H54 (cell line): ENCODE measurements at regions not wholly inside any gene's neighbourhood (a gene's known extent, or its start where the extent isn't known, plus 50 kb on each side); places are given as distances from the start of the nearest gene placed in this dataset.

ENCODE experiments used
- DNase-seq: peaks from one replicate; pipeline ENCODE4 v3.0.0; 2011; ENCODE audit warnings: low spot score, mixed read lengths; ENCODE audit not compliant: insufficient read length
- FAIRE-seq: peaks from 3 replicates; lab custom pipeline; 2011; peaks lifted over from hg19 to GRCh38; lab: Jason Lieb, UNC
- POLR2A ChIP-seq: IDR thresholded peaks from 2 replicates; pipeline ENCODE4 v1.6.1; 2011; ENCODE audit warnings: low read depth, mild to moderate bottlenecking, low read length

DNA sequence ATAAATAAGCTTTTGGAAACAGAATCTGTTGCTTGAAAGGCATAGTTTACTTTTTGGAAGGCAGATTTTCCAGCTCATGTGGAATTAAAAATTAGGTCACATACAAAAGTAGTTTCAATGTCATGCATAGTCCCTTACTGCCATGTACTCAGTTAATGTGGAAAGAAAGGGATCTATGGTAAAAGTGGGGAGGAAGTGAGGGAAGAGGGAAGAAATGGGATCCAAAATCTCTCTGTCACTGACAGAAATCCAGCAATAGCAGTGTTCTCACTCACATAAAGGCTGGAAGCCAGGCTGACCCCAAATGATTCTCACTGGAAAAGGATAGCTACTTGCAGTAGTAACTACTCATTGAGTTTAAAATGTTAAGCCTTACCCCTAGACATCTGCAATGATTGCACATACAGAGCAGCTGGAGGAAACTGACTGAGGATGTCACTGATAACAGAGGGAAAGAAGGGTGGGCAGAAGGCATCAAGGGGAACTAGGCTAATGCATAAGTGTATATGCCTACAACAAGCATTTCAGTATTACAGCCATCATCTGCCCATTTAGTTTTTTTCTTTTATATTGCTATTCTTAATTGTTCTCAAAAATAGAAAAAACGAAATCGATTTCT, 445.6 kb downstream of the FAT4 start:
- no peak for FAIRE-seq
- DNase-seq = no peak
- TF ChIP-seq POLR2A = no peak

DNA sequence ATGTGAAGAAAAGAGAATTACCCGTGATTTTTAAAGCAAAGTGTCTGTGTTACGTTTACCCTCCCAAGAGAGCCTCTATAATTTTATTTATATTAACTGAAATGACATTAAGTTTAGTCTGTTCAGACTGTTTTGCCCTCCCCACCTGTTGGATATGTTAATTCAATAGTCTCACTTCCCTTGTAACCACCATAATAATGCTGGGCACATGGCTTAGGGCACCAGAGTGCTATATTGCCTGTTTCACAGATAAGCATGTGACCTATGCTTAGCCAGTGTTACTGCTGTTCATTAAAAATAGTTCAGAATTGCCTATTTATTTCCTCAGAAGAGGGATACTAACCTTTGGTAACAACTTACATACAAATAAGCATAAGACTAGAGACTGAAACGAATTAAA, 446.2 kb downstream of the FAT4 start:
- DNase-seq = no peak
- no peak for FAIRE-seq
- TF ChIP-seq POLR2A = no peak

DNA sequence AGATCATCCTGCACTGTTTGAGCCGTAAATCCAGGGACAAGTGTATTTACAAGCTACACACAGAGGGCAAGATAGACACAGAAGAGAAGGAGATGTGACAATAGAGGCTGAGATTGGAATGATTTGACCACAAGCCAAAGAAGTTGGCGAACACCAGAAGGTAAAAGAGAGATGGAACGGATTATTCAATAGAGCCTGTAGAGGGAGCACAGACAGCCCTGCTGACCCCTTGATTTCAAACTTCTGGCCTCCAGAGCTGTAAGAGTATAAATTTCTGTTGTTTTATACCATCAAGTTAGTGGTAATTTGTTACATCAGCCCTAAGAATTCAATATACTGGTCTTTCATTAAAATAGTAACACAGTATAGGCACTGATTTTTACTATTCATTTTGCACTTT, 447.8 kb downstream of the FAT4 start:
- DNase-seq = no peak

DNA sequence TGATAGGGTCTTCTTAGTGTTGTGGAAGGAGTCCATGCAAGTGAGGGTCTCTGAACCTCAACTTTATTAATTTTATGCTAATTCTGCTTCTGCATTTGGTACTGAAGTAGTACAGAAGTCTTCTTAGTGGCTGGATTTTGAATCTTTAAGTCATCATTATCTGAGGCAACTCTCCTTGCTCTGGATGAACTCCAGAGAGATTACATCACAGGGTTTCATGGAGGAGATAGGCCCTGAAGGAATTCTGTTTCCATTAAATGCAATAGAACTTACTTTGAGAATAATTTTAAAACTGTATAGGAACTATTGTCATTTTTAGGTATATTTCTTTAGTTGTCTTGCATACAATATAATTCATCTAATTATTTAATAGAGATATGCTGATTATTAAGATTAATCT, 451.2 kb downstream of the FAT4 start:
- FAIRE-seq (no peak), DNase-seq (no peak)

More for the DNA sequence above, 447.8 kb downstream of the FAT4 start:
- TF ChIP-seq POLR2A = no peak
- FAIRE-seq = no peak

DNA sequence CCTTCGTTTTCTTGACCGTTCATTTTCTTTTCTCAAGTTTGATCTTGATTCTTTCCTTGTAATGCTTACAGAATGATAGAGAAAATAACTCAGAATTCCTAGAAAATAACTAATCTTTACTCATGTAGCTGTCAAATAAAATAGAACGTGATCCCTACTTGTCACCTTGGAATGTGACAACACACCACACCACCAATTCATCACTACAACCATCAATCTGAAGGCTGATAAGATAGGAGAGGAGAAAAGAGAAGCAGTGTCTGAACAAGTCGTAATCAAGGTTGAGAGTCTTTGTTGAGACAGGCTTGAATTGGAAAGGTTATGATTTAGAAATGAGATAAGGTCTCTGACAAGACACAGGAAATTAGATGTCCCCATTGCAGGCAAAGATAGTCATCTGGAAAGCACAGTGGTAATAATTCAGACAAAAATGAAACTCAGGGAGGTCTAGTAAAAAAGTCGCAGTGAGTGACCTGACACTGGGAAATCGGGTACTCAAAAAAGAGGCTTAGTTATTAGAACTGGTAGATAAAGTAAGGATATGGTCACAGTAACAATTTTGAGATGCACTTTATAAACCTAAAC, 456.2 kb downstream of the FAT4 start:
- no peak for TF ChIP-seq POLR2A
- FAIRE-seq (no peak), DNase-seq (no peak)

More for the DNA sequence above, 451.2 kb downstream of the FAT4 start:
- no peak for TF ChIP-seq POLR2A

DNA sequence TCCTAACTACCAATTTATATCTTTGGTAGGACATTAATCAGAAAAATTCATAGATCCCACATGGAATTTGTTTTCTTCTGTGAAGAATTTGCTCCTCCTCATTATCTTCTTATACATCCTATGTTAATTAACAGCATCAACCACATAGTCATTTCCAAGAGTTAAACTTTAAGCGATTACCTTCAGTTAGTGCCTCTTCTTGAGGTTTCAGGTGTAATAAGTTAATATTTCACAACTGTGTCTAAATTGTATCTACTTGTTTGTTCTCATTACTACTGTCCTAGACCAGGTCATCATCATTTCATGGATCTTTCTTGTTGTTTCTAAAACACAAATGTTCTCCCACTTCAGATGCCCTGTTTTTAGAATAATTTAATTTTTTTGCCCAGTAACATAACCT, 457.9 kb downstream of the FAT4 start:
- TF ChIP-seq POLR2A = no peak
- DNase-seq (no peak), FAIRE-seq (no peak)

DNA sequence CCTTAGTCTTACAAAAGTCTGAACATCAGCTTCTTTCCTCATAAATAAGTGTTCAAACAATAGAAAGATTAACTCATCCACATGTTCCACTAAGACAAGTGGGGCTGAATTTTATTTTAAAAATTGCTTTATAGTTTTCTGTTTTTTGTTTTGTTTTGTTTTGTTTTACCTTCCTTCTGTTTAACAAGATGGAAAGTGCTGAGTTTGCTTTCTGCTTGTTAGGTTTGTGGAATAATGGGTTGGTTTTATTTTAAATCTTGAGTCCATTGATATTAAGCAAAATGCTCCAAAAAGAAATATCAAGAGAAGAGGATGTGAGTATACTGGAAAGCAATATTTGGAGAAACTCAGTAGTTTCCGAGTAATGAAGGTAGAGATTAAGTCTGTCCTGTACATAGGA, 458.7 kb downstream of the FAT4 start:
- DNase-seq (no peak), FAIRE-seq (no peak)
- TF ChIP-seq POLR2A = no peak

DNA sequence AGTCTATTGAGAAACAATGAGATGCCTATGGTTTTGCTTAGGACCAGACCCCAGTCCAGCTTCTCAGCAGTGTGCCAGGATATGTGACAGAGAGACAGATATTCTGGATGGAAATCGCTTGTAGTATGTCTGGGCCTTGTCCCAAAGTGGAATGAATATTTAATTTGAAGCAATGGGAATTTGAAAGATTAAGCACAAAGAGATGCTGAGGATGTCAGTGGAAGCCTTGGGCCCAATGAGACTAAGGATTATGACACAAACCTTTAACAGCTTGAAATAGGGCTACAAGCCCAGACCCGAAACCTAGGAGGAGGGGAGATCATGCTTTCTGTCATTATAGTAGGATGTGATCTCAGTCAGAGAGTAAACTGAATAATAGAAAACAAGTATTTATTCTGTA, 459.2 kb downstream of the FAT4 start:
- DNase-seq (no peak), FAIRE-seq (no peak)
- TF ChIP-seq POLR2A = no peak

DNA sequence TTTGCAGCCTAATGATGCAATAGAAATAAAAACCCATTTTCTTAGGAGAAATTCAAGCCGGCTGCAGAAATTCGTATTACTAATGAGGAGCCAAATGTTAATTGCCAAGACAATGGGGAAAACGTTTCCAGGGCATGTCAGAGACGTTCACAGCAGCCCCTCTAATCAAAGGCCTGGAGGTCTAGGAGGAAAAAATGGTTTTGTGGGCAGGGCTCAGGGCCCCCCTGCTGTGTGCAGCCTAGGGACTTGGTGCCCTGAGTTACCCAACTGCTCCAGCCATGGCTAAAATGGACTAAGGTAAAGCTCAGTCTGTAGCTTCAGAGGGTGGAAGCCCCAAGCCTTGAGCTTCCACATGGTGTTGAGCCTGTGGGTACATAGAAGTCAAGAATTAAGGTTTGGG, 461.4 kb downstream of the FAT4 start:
- no peak for FAIRE-seq

DNA sequence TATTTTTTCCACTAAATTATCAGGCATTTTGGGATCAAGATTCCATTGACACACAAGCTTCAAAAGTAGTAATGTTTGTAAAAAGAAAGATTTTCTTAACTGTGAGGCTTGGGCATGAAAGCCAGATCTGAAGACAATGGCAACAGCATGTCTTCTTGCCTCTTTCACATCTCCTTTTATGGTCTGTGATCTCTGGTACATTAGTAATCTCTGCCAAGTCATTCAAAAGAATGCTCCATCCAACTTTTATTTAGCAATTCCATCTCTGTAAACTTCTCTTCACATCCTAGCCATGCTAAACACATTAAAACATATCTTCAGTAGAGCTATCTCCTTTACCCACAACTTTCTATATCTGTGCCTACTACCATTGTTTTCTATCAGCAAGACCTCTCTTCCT, 465.4 kb downstream of the FAT4 start:
- FAIRE-seq (no peak), DNase-seq (no peak)
- no peak for TF ChIP-seq POLR2A

More for the DNA sequence above, 461.4 kb downstream of the FAT4 start:
- DNase-seq = no peak
- no peak for TF ChIP-seq POLR2A

DNA sequence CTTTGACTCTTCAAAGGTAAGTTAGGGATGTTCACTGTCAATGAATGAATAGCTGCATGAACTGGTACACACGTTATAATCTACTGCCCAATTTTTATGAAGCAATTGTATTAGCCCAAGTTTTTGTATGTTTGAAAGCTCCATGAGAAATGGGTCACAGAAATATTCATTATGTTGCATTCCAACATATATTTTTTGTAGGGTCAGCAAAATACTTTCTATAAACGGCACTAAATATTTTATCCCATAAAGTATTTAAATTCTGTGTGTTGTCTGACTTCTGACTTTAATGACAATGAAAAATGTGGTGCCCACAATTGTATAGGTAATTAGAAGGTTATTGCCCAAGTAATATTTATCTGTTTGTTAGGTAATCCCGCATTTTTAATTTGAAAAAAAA, 466.0 kb downstream of the FAT4 start:
- no peak for TF ChIP-seq POLR2A
- DNase-seq (no peak), FAIRE-seq (no peak)

DNA sequence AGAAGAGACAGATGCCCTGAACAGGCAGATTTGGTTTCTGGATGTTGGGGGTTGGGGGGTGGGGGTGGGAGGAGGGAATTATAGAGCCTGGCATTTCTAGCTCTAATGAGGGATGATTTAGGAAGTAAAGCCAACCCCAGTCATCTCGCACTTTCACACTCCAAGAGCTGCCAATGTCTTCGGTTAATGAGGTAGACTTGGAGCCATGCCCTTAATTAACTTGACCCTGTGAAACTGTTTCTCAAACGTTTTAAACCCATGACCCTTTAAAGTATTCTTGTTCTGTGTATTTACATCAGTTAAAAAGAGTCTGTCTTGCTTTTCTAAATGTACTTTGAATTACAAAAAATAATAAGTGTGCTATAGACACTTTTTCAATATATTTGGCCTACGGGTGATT, 466.9 kb downstream of the FAT4 start:
- no peak for FAIRE-seq
- no peak for TF ChIP-seq POLR2A
- no peak for DNase-seq

DNA sequence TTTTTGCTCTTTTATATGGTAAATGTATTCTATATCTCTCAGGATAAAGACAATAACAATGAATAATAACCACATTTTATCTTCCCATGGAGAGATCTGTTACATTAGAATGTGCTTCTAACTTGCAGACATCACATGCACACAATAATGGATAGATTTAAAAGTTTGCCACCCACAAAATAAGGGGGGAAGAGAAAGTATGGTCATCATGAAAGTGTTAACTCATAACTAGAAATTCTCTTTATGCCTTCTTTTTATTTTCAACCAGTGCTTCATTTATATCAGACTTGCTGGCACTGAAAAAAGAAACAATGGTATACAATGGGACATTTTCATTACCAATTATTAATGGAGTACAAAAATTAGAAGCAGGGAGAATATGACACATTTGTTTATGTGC, 470.0 kb downstream of the FAT4 start:
- TF ChIP-seq POLR2A = no peak
- DNase-seq = no peak
- FAIRE-seq = no peak

DNA sequence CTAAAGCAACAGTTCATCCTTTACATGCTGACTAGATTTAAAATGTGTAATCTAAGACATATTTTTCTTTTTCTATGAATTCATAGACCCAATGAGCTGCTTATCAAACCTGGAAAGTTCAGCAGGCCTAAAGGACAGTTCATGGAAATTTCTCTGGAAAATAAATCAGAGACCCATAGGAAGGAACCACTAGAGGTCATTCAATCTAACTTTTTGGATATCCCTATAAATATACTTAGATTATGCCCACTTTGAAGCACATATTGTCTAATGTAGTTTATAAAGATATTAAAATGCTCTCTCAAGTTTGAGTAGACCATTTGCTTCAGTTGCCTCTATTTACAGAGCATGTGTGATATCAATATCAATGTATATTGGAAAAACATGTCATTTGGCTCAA, 473.0 kb downstream of the FAT4 start:
- FAIRE-seq (no peak), DNase-seq (no peak)
- TF ChIP-seq POLR2A = no peak

DNA sequence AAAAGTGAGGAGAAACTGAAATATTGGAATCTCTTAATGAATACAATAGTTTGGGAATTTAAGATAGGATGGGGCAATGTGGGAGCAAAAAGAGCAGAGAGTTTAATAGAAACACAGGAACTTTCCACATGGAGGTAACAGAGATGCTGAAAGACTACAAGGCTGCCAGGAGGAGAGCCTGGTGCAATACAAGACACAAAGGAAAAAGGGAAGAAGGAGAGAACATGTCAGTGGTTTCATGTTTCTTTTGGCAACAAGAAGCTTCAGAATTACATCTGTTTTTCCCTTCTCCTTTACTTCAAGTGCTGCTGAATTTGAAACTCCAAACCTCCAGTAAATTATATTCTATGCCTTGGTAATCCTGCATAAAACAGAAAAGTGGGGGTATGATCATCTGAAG, 474.3 kb downstream of the FAT4 start:
- DNase-seq (no peak), FAIRE-seq (no peak)
- no peak for TF ChIP-seq POLR2A

DNA sequence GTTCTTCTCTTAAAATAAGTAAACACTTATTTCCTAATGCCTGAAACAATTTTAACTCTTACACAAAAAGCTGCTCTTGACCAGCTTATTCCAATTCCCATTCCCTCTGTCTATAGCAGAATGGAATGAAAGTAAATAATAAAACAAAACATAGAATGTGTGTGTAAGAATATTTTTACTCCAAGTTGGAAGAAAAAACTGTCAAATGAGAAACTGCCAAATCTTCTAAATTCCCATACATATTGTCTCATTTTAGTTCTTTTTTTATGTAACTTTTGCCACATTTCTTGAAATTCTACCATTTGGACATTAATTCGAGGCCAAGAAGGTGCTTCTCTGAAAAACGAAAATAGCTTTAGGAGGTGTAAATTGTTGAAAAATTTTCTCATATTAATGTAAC, 477.1 kb downstream of the FAT4 start:
- FAIRE-seq (no peak), DNase-seq (no peak)
- TF ChIP-seq POLR2A = no peak
